GM12801 (cell line): ENCODE measurements at regions not wholly inside any gene's neighbourhood (a gene's known extent, or its start where the extent isn't known, plus 50 kb on each side); places are given as distances from the start of the nearest gene placed in this dataset.

ENCODE experiments used
- TF ChIP-seq, protein P1 (sequence below): IDR thresholded peaks from one replicate; pipeline ENCODE4 v1.5.1; 2011; ENCODE audit warnings: control low read depth; ENCODE audit not compliant: insufficient read length; ENCODE audit errors: extremely low read depth

DNA sequence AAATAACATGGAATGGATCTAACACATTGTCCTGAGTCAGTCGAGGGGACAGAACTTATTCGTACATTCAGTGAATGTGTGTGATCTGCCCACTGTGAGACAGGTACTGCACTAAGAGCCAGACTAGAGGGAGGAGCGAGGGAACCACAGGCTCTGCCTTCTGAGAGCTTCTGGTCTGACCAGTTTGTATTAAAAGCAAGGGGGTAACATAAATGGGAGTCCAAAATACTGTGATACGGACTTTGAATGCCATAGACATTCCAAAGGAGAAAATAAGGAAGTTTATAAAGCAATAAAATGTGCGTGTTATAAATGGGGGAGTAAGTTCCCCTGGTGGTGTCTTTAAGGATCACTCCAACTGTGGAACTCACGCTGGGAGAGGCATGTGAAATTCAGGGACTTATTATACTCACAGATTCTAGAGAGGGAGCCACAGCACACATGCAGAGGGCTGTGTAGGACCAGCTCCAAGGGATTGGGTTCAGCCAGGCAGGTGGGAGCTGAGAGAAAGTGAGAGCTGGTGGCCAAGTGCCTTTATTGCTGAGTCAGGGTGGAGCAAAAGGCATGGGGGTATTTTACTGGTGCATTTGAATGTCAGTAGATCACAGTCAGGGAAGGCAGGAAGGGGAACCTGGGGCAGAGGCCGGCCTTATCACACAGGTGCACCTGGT lies 186.5 kb upstream of the WWC1 start:
- TF ChIP-seq, protein P1, sequence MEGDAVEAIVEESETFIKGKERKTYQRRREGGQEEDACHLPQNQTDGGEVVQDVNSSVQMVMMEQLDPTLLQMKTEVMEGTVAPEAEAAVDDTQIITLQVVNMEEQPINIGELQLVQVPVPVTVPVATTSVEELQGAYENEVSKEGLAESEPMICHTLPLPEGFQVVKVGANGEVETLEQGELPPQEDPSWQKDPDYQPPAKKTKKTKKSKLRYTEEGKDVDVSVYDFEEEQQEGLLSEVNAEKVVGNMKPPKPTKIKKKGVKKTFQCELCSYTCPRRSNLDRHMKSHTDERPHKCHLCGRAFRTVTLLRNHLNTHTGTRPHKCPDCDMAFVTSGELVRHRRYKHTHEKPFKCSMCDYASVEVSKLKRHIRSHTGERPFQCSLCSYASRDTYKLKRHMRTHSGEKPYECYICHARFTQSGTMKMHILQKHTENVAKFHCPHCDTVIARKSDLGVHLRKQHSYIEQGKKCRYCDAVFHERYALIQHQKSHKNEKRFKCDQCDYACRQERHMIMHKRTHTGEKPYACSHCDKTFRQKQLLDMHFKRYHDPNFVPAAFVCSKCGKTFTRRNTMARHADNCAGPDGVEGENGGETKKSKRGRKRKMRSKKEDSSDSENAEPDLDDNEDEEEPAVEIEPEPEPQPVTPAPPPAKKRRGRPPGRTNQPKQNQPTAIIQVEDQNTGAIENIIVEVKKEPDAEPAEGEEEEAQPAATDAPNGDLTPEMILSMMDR: no peak

DNA sequence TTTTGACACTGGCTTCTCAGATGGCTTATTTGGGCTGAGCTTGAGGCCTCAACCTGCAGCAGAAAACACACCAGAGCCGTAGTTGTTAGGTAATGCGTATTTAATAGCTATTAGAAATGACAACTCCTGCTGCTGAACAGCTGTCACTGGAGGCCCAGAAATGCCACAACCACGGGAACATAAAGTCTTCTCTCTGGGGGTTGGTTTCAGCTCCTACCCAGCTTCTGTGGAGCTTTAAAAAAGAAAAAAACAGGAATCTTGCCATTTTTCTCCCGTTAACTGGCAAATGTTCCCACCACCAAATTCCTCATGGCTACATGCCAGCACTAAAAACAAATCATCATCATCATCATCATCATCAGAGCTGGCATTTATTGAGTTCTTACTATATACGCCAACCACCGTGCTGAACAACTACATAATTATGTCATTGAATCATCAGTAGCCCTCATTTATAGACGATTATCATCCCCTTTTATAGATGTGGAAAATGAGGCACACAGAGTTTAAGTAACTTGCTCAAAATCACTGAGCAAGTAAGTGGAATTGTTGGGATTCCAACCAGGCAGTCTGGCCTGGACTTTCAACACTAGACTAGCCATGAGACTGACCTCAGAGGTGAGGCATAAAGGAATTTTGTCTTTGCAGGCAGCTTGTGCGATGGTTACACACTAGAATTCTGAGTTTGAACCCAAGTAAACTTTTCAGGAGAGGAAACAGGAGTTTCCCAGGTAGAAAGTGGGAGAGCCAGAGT lies 185.3 kb upstream of the WWC1 start:
- TF ChIP-seq, protein P1: no peak

DNA sequence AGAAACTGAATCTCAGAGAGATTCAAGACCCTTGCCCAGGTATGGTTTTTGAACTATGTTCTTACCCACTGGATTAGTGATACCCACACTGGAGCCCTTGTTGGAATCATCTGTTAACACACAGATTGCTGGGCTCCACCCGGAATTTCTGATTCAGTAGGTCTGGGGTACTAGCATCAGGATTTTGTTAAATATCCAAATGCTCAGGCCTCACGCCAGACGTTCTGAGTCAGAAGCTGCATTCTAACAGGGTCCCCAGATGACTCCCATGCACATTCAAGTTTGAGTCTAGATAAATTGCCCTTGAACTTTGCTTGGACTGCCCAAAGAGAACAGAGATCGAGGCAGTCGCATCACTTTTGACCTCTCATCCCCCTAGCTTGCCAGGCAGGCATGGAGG lies 182.0 kb upstream of the WWC1 start:
- TF ChIP-seq, protein P1: no peak

DNA sequence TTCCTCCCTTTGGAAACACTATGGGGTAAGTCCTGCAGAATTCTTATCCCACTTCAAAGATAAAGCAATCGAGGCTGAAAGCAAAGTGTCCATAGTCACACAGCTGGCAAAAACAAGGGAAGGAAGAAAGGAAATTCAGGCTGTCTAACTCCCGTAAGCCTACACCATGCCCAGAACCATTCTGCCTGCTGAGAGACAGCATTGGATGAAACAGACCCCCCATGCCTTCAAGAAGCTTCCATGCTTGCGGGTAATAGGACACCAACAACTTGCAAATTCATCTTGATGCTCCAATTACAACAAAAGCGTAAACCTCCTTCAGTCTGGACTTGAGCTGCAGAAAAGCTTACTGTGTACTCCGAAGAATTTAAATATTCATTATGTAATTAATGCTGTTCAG lies 181.1 kb upstream of the WWC1 start:
- TF ChIP-seq, protein P1: no peak

DNA sequence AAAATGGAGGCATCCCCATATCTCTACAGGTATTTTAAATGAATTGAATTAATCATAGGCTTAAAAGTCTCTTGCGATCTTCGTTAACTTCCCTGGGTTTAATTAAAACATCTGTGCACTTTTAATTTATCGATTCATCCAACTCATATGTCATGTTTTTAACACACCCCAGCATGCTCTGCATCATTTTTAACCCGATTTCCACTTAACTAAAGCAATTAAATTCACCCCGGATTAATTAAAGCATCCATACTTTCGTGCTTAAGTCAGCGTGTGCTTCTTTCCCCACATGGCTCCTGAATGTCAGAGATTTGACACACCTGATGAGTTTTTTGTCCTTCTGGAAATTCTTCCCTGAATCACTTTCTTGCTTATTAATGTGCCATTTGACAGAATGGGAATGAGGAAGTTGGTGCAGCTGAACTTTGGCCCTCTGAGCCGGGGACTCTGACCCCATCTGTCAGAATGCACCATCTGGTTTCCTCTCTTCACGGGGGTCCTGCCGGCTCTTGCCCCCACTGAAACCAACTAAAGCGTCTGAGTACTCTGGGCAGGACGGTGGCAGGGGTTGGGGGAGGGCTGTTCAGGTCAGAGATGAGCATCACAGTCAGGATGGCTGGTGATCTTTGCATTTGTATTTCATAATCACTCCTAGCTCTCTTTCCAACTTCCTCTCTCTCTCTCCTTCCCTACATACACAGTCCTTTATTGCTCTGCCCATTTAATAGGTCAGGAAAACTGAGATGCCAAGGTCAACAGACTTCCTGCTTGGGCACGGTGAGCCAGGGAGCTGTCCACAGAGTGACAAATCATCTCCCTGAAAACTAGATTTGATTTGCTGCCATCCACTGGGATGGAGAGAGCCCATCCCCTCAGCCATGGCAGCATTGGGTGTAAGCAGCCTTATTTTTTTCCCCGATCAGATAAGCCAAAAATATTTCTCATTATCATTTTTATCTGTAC lies 180.3 kb upstream of the WWC1 start:
- TF ChIP-seq, protein P1: no peak

DNA sequence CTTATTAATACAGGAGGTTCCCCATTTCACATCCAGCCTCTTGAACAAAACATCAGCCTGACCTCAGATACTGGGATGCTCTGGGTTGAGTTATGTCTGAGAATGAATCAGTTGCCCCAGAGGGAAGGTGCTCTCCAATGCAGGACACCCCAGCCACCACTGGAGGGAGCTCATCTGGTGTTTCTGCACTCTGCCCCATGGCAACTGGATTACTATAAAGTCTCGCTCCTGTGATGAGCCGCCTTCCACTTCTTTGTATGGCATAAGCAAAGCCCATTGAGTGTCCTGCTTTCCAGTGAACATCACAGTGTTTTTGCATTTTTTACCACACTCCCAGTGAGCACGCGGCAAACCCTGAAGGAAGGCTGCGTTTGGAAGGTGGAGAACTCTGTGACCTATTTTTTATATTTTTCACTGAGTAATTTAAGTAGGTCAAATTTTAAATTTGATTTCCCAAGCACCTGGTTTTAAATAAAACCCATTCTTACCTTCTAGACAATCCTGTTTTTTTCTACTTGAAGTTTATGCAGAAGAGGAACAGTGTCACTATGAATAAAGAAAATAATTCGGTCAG lies 176.9 kb upstream of the WWC1 start:
- TF ChIP-seq, protein P1: no peak

DNA sequence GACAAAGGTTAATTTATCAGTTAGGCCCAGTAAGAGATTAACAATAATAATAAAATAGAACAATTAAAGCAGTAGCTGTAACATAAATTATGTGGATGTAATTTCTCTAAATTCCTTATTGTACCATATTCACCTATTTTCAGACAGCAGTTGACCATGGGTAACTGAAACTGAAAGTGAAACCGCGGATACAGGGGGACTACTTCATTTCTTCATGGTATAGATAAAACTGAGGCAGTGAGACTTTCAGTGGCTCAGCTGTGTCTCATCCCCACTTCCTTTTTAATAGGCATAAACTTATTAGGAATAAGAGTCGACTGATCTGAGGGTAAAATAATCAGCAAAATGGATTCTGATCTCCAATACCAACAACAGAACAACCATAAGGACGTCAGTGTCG lies 174.0 kb upstream of the WWC1 start:
- TF ChIP-seq, protein P1: no peak
